ENCODE measurements at regions not wholly inside any gene's neighbourhood (a gene's known extent, or its start where the extent isn't known, plus 50 kb on each side); places are given as distances from the start of the nearest gene placed in this dataset.

GRCh38 chr12:73629893-73630831 is 907.5 kb upstream of the ATXN7L3B start:
- Histone ChIP-seq H2BK5ac (ENCODE audit: insufficient read length, low read length) (no peak overlapping the region), H3K9ac (ENCODE audit: extremely low read depth, insufficient read length, low read length) (no peak overlapping the region), H4K8ac (replicated peaks; ENCODE audit: insufficient read length, low read depth, low read length) (no peak overlapping the region), H3K18ac (ENCODE audit: insufficient read length, low read depth, low read length) (no peak overlapping the region), H4K91ac (ENCODE audit: insufficient read length, low read depth, low read length) (no peak overlapping the region), H2AK5ac (ENCODE audit: insufficient read length, low read length) (no peak overlapping the region), H3K4me2 (ENCODE audit: insufficient read depth, insufficient read length, low read length) (no peak overlapping the region), H3K14ac (ENCODE audit: insufficient read depth, low read length) (no peak overlapping the region), H3T11ph (ENCODE audit: low read length) (no peak overlapping the region), H3K4ac (ENCODE audit: low read depth, low read length) (no peak overlapping the region), H3K23me2 (ENCODE audit: insufficient read length, low read depth, low read length, poor library complexity, severe bottlenecking) (no peaks in the 10 kb centered on the region), H3K56ac (ENCODE audit: insufficient read length, low read depth, low read length) (no peak overlapping the region), H3K9me3 (ENCODE audit: control insufficient read depth, low read depth, low read length) (no peaks in the 10 kb centered on the region), H2BK15ac (ENCODE audit: low read depth, low read length) (no peak overlapping the region), H2AFZ (ENCODE audit: low read length) (no peak overlapping the region), H3K27ac (ENCODE audit: insufficient read length, low read depth, low read length) (no peak overlapping the region), H2BK20ac (ENCODE audit: low read depth, low read length, poor library complexity, severe bottlenecking) (no peak overlapping the region), H2BK120ac (ENCODE audit: low read depth, low read length, poor library complexity, severe bottlenecking) (no peak overlapping the region), H3K27me3 (ENCODE audit: insufficient read depth, low read length) (no peaks in the 10 kb centered on the region), H3K23ac (ENCODE audit: insufficient read length, low read depth, low read length) (no peak overlapping the region), H4K20me1 (ENCODE audit: control insufficient read depth, insufficient read depth, insufficient read length) (no peaks in the 10 kb centered on the region), H3K79me1 (ENCODE audit: insufficient read depth, low read depth, low read length, poor library complexity, severe bottlenecking) (no peaks in the 10 kb centered on the region), H3K79me2 (ENCODE audit: insufficient read depth, low read length) (no peaks in the 10 kb centered on the region), H2BK12ac (ENCODE audit: insufficient read length, low read depth, low read length) (no peak overlapping the region), H4K5ac (ENCODE audit: insufficient read length, low read depth, low read length) (no peak overlapping the region), H3K4me1 (ENCODE audit: insufficient read depth, low read length) (no peaks in the 10 kb centered on the region; the same call in 1 of the 2 replicates)
- peaks cover 18 to 32% of the 10 kb centered on the region in 2 experiments for H3K4me1 Mint-ChIP-seq
- H3K9me3 Mint-ChIP-seq = no peaks in the 10 kb centered on the region
- WGBS (ENCODE audit: extremely low coverage, insufficient read length, low lambda C conversion rate) = no CpG with 5 or more reads among the region's 4 CpGs
- peak; percentile 40 for DNase-seq
- H3K4me3 Mint-ChIP-seq = peak overlapping the region in 1 of 2 experiments; percentile 73; a peak in 2 of 5 replicates
- H3K27me3 Mint-ChIP-seq (ENCODE audit: low read depth) = no peaks in the 10 kb centered on the region
- H3K27ac Mint-ChIP-seq = peak overlapping the region in 2 of 3 experiments; percentile 91 to 94; a peak in 5 of 7 replicates
- TF ChIP-seq, protein P1, sequence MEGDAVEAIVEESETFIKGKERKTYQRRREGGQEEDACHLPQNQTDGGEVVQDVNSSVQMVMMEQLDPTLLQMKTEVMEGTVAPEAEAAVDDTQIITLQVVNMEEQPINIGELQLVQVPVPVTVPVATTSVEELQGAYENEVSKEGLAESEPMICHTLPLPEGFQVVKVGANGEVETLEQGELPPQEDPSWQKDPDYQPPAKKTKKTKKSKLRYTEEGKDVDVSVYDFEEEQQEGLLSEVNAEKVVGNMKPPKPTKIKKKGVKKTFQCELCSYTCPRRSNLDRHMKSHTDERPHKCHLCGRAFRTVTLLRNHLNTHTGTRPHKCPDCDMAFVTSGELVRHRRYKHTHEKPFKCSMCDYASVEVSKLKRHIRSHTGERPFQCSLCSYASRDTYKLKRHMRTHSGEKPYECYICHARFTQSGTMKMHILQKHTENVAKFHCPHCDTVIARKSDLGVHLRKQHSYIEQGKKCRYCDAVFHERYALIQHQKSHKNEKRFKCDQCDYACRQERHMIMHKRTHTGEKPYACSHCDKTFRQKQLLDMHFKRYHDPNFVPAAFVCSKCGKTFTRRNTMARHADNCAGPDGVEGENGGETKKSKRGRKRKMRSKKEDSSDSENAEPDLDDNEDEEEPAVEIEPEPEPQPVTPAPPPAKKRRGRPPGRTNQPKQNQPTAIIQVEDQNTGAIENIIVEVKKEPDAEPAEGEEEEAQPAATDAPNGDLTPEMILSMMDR (conservative IDR thresholded peaks at IDR 0.05) = no peak; the same call in 2 of the 3 replicates
- H3K36me3 Mint-ChIP-seq (ENCODE audit: insufficient read depth in 1 of 3, low read depth in 3 of 3) = no peaks in the 10 kb centered on the region

Data from H9 (cell line).